H7 (cell line): ENCODE measurements at regions not wholly inside any gene's neighbourhood (a gene's known extent, or its start where the extent isn't known, plus 50 kb on each side); places are given as distances from the start of the nearest gene placed in this dataset.

Experiments used
- DNase-seq: peaks from one replicate; pipeline ENCODE4 v3.0.0; 2012
- H3K27me3 ChIP-seq: 2 replicates; pipeline ENCODE4 v1.6.0; 2011; ENCODE audit warnings: mild to moderate bottlenecking, low read length; ENCODE audit not compliant: control insufficient read depth, insufficient read depth
- H3K36me3 ChIP-seq: replicated peaks from 2 replicates; pipeline ENCODE4 v1.5.1; 2011; ENCODE audit warnings: low read length; ENCODE audit not compliant: control insufficient read depth, insufficient read depth
- H3K4me3 ChIP-seq: 2 replicates; pipeline ENCODE4 v1.5.1; 2011; ENCODE audit warnings: low read depth, mild to moderate bottlenecking, control low read depth, low read length, moderate library complexity; ENCODE audit not compliant: insufficient read depth

GRCh38 chr17:71821511-71821910, 299.3 kb upstream of the SOX9 start:
- DNase-seq: no peak
- no peaks in the 10 kb centered on the region for H3K36me3 ChIP-seq
- H3K4me3 ChIP-seq: no peak overlapping the region
- H3K27me3 ChIP-seq: no peaks in the 10 kb centered on the region

DNA sequence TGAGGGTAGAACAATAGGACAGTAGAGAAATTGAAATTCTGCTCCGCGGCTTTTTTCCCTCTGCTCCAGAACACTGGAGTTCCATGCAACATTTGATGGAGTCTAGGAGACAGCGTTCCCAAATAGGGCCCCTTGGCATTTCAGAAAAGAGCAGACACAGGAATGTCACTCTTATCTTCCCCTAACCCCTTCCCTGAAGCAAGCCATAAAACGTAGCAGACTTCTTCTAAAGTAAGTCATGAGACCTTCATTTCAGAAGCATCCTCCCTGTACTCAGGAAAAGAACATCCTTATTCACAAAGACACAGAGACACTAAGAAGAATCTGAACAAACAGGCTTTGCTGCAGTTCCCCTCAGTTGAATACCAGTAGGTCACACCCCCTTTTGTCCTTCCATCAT, 296.1 kb upstream of the SOX9 start:
- no peak overlapping the region for H3K4me3 ChIP-seq
- no peaks in the 10 kb centered on the region for H3K27me3 ChIP-seq
- H3K36me3 ChIP-seq: no peaks in the 10 kb centered on the region
- DNase-seq: no peak

GRCh38 chr17:71825687-71826086, 295.1 kb upstream of the SOX9 start:
- Histone ChIP-seq H3K36me3 (no peaks in the 10 kb centered on the region), H3K4me3 (no peak overlapping the region), H3K27me3 (no peaks in the 10 kb centered on the region)
- no peak for DNase-seq

DNA sequence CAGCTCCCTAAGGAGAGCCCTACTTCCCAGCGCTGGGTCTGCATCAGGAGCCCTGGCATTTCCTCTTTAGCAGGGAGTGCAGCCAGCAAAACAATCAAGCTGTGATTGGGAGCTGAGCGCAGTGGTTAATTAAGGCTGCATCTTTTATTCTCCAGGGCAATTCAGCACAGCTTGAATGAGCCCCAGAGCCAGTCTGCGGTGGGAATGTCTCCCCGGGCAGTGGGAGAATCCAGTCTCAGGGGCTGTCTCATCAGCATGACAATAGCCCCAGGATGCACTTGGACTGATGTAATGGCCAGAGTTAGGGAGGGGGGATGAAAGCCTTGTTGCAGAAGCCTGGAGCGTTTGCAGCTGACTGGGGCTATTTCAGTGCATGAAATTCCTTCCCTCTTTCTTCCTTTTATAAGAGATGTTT, 292.6 kb upstream of the SOX9 start:
- Histone ChIP-seq H3K4me3 (no peak overlapping the region), H3K27me3 (no peaks in the 10 kb centered on the region), H3K36me3 (no peaks in the 10 kb centered on the region)
- DNase-seq: peak; percentile 56

DNA sequence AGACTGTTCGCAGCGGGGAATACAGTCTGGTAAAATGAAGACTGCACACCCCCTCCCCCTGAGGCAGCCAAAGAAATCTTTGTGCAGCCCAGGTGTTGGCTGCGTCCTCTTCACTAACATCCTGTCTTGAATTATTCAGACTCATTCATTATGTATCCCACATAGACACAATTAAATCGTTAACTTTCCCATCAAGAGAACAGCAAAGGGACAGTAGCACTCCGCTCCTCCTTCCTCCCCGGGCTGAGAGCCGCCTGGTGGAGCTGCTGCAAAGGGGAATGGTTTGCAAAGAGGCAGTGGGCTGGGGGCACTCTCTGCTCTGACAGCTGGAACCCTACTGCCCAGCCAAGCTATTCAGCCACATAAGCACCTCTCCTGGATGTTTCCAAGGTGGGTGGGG, 290.0 kb upstream of the SOX9 start:
- no peak overlapping the region for H3K4me3 ChIP-seq
- H3K27me3 ChIP-seq: no peaks in the 10 kb centered on the region
- H3K36me3 ChIP-seq: no peaks in the 10 kb centered on the region
- DNase-seq: peak; percentile 13

- DNase-seq: no peak
- Histone ChIP-seq H3K36me3 (no peaks in the 10 kb centered on the region), H3K4me3 (no peak overlapping the region), H3K27me3 (no peaks in the 10 kb centered on the region)
These were observed 277.8 kb upstream of the SOX9 start for GRCh38 chr17:71842986-71843385.

DNA sequence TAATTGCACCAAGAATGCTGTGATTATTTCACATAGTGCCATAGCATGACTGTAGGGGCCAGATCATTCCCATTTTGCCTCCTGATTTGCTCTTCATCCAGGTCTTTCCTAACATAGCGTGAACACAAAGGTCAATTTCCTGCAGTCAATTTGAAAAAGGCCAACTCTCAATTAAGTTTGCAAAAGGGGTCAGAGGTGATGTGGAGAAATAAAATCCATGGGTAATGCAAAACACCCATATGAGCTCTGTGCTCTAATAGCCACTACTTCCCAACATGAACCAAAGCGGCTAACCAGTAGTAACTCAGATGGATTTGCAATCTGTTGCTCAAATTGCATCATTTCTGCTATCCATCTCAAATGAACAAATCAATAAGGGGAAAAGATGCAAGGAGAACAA, 275.5 kb upstream of the SOX9 start:
- Histone ChIP-seq H3K4me3 (no peak overlapping the region), H3K36me3 (no peaks in the 10 kb centered on the region), H3K27me3 (no peaks in the 10 kb centered on the region)
- no peak for DNase-seq

GRCh38 chr17:71846561-71847110, 274.2 kb upstream of the SOX9 start:
- Histone ChIP-seq H3K27me3 (no peaks in the 10 kb centered on the region), H3K4me3 (no peak overlapping the region), H3K36me3 (no peaks in the 10 kb centered on the region)
- DNase-seq: no peak

DNA sequence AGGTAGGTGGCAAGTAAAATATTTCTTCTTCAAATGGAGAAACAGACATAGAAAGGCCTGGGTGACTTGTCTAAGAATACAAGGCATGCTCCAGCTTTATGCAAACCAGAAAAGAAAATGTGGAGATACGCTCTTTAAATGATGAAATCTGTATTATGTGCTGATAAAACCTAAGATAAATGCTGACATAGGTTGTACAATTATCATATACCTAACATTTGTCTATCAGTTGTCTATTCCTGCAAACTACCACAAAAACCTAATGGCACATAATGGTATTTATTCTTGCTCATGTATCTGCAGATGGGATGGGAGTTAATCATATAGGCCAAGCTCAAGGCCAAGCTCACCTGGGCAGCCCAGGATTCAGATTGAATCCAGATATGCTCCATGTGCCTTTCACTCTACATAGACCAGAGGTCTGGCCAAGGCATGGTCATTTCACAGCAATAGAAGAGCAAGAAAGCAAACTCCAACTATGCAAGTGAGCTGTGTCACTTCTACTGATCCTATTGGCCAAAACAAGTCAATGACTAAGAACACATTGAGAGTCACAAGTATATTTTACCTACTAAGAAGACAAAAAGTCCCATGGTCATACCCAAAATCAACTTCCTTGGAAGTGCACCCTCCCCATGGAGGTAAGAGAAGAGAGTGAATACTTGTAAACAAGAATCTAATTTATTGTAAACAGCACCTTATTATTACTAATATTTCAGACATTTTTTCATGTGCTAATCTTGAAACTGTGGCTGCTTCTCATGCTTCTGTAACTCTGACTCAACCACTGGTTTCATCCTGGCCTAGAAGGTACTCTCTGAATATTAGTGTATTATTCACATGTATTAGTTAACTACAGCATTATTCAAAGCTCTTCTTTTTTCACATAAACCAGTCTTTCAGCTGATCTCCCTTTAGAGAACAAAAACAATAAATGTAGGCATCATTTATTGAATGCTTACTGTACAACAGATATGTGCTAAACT, 270.7 kb upstream of the SOX9 start:
- Histone ChIP-seq H3K4me3 (no peak overlapping the region), H3K36me3 (no peaks in the 10 kb centered on the region), H3K27me3 (no peaks in the 10 kb centered on the region)
- no peak for DNase-seq

DNA sequence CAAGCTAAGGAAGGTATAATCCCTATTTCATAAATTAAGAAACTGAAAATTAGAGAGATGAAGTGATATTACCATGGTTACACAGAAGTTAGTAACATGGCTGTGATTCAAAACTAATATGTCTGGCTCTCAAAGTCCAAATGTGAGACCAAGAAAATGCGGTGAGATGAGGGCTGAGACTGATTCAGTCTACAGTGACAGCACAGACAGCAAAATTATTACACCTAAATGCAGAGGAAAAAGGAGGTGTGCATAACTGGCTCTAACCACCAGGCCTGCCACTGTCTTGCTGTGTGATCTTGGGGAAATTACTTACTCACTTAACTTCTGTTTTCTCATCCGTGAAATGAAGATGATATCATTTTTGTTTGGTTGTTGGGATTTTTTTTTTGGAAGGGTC, 270.0 kb upstream of the SOX9 start:
- no peak for DNase-seq
- Histone ChIP-seq H3K4me3 (no peak overlapping the region), H3K36me3 (no peaks in the 10 kb centered on the region), H3K27me3 (no peaks in the 10 kb centered on the region)

DNA sequence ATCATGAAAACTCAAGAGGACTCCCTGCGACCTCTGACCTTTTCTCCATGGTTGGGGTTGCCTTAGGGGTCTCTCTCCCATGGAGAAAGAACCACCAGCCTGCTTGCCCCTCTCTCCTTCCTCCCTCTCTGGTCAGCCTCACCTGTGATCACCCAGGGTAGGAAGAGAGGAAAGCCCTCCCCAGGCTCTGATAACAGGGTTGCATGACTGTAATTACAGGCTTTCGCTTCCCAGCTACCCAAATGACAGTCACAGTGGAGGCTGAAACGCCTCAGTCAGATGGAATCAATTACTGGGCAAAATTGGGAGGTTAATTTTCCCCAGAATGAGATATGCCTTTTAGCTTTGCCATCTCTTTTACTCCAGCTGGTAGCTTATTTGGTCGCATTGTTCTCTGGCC, 265.8 kb upstream of the SOX9 start:
- DNase-seq: no peak
- no peaks in the 10 kb centered on the region for H3K36me3 ChIP-seq
- H3K27me3 ChIP-seq: no peaks in the 10 kb centered on the region
- no peak overlapping the region for H3K4me3 ChIP-seq

DNA sequence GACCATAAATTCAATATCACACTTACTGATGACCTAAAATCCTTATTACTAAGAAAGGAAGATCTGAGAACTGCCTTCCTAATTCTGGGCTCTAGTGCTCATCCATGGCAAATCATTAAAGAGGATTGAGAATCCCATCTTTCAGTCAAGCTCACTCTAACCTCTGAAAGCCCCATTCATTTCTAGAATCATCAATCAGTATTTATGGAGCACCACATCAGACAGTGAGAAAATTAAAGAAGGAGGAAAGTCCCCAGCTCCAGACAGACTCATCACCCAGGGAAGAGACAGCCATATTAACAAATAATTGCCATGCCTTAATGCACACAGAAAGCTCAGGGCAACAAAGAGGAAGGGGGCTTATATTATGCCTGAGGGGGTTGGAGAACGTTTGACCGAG, 256.1 kb upstream of the SOX9 start:
- Histone ChIP-seq H3K4me3 (no peak overlapping the region), H3K36me3 (no peaks in the 10 kb centered on the region), H3K27me3 (no peaks in the 10 kb centered on the region)
- no peak for DNase-seq

DNA sequence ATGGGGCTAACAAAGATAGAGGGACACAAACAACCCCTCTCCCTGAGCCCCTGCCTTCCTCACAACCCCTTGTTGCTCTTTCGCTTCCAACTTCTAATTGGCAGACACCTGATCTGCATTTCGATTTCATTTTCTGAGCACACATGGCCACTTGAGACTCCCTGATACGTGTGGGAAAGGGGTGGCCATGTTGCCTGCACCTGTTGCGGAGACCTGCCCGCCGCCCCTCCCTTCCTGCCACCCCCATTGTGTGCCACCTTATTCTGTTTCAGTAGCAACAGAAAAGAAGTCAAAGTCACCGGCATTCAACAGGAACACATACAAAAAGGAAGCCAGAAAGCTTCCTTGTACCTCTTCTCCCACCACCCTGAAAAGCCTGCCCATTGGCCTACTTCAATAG, 254.7 kb upstream of the SOX9 start:
- no peaks in the 10 kb centered on the region for H3K27me3 ChIP-seq
- H3K4me3 ChIP-seq: no peak overlapping the region
- DNase-seq: no peak
- no peaks in the 10 kb centered on the region for H3K36me3 ChIP-seq

DNA sequence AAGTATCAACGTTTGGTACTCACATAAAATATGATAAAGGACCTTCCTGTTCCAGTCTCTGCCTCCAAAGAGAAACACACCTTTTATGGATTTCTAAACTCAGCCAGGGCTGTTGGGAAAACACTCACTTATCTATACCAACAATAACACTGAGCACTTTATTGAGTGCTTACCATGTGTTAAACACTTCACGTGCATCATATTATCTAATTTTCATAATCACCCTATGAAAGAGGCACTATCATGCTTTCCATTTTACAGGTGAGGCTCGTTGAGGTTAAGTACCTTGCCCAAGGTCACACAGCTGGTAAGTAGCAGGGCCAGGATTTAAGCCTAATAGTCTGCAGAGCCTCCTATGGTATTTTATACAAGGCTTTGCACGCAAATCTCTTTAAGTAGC, 251.5 kb upstream of the SOX9 start:
- DNase-seq: no peak
- Histone ChIP-seq H3K36me3 (no peaks in the 10 kb centered on the region), H3K4me3 (no peak overlapping the region), H3K27me3 (no peaks in the 10 kb centered on the region)

DNA sequence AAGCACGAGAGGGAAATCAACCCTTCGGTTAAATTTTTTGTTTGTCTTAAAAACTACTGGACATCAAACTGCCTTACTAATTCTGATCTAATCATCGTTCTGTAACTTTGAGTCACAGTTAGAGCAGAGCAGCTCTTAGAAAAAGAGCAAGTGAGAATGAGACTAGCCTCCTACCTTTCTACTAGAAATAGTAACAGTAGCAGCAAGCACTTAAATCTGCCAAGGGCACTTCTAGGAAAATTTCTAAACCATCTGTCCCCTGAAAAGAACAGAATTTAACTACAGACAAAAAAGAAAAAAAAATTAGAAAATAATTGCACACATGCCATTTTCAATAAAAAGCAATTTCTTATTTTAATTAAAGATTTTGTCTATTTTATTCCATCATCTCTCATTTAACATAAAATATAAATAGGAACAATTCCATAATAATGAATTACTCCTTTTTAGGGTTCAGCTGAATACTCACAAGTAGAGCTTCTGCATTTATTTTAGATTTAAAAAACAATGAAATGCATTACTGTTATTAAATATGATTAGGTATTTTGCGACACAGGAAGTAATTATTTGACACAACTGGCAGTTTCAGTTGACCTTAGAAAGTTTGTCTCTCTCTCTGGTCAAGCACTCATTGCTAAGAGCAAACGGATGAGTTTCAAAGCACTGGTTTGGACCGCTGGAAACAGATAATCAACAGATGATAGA, 250.8 kb upstream of the SOX9 start:
- Histone ChIP-seq H3K27me3 (no peaks in the 10 kb centered on the region), H3K4me3 (no peak overlapping the region), H3K36me3 (no peaks in the 10 kb centered on the region)
- no peak for DNase-seq
